ENCODE measurements at regions not wholly inside any gene's neighbourhood (a gene's known extent, or its start where the extent isn't known, plus 50 kb on each side); places are given as distances from the start of the nearest gene placed in this dataset.

- DNase-seq (ENCODE audit: low read depth) = peak; percentile 45
- no peak overlapping the region for H3K4me3 ChIP-seq (ENCODE audit: control insufficient read depth, low read depth, low read length)
- TF ChIP-seq CTCF (conservative IDR thresholded peaks at IDR 0.05; ENCODE audit: control insufficient read depth, insufficient read depth, low read depth, low read length) = no peak
Observed at GRCh38 chr1:227378871-227379554, 60.7 kb upstream of the CDC42BPA start.

- no peak for TF ChIP-seq CTCF (conservative IDR thresholded peaks at IDR 0.05; ENCODE audit: control insufficient read depth, insufficient read depth, low read depth, low read length)
- no peak overlapping the region for H3K4me3 ChIP-seq (ENCODE audit: control insufficient read depth, low read depth, low read length)
- no peak for DNase-seq (ENCODE audit: low read depth)
Observed at GRCh38 chr1:227378181-227378580, 59.9 kb upstream of the CDC42BPA start.

- no peak overlapping the region for H3K4me3 ChIP-seq (ENCODE audit: control insufficient read depth, low read depth, low read length)
- DNase-seq (ENCODE audit: low read depth) = no peak
- no peak for TF ChIP-seq CTCF (conservative IDR thresholded peaks at IDR 0.05; ENCODE audit: control insufficient read depth, insufficient read depth, low read depth, low read length)
Observed at GRCh38 chr1:227374846-227375245, 56.6 kb upstream of the CDC42BPA start.

GRCh38 chr1:227372726-227373130, 54.4 kb upstream of the CDC42BPA start:
- peak; percentile 79 for DNase-seq (ENCODE audit: low read depth)
- no peak for TF ChIP-seq CTCF (conservative IDR thresholded peaks at IDR 0.05; ENCODE audit: control insufficient read depth, insufficient read depth, low read depth, low read length)
- H3K4me3 ChIP-seq (ENCODE audit: control insufficient read depth, low read depth, low read length) = no peak overlapping the region

- peak; percentile 20 for DNase-seq (ENCODE audit: low read depth)
- H3K4me3 ChIP-seq (ENCODE audit: control insufficient read depth, low read depth, low read length) = no peak overlapping the region
- no peak for TF ChIP-seq CTCF (conservative IDR thresholded peaks at IDR 0.05; ENCODE audit: control insufficient read depth, insufficient read depth, low read depth, low read length)
Observed at GRCh38 chr1:227370533-227371254, 52.4 kb upstream of the CDC42BPA start.

GRCh38 chr1:227369102-227369760, 50.9 kb upstream of the CDC42BPA start:
- DNase-seq (ENCODE audit: low read depth) = no peak
- no peak overlapping the region for H3K4me3 ChIP-seq (ENCODE audit: control insufficient read depth, low read depth, low read length)
- no peak for TF ChIP-seq CTCF (conservative IDR thresholded peaks at IDR 0.05; ENCODE audit: control insufficient read depth, insufficient read depth, low read depth, low read length)

Data from fibroblast of mammary gland (primary cell).